Germinal center (tissue), 1 donor: ENCODE measurements at regions not wholly inside any gene's neighbourhood (a gene's known extent, or its start where the extent isn't known, plus 50 kb on each side); places are given as distances from the start of the nearest gene placed in this dataset.

ENCODE experiments used
- DNase-seq: peaks from one replicate; pipeline ENCODE4 v3.0.0; 2012; ENCODE audit warnings: mixed read lengths, low spot score

DNA sequence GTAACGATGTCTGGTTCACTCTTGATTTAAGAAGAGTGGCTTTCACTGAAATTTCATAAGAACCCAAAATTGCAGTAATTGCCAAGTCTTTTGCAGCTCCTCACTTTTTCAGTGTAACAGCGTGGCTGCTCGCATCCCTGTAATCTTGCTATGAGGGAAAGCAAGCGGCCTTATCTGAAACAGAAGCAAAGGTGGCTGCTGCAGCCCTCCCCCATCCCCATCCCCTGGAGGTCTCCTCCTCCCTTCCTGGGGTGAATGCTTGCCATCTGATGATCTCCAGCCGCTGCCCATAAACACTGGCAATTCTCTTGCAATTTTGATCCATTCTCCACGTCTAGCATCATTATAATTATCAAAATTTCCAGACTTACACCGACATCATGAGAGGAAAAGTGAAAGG lies 182.5 kb upstream of the ASIC2 start:
- DNase-seq: no peak

DNA sequence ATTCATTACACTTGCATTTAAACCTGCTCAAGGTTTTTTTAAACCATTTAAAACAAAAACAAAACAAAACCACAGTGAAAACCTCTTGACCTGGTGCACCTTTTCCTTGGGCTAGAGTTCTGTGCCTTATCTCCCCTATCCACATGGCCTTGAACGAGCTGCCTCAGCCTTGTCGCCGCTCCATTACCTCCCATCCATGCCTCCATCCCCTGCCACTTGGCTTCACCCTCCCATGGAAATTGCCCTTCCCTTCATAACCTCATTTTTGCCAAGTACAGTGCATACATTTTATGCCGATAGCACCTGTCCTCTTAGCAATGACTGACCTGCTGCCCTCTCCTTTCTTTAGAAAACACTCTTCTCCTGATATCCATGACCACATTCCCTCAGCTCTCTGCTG lies 188.6 kb upstream of the ASIC2 start:
- DNase-seq: no peak

DNA sequence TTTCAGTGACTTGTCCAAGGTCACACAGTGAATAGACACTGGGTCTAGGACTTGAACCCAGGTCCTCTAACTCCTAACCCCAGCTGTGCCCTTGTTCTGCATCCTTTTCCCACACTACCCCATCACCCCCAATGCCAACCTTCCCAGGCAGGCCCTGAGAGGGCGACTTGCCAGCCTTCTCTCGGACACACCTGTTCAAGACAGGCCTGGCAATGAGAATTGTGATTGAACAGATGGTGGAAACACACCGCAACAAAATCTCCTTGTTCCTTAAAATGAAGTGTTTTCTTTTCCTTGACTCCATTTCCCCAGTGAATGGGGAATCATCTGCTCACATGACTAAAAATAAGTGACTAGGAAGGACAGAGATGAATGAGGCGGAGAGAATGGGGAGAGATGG lies 189.5 kb upstream of the ASIC2 start:
- DNase-seq: no peak

DNA sequence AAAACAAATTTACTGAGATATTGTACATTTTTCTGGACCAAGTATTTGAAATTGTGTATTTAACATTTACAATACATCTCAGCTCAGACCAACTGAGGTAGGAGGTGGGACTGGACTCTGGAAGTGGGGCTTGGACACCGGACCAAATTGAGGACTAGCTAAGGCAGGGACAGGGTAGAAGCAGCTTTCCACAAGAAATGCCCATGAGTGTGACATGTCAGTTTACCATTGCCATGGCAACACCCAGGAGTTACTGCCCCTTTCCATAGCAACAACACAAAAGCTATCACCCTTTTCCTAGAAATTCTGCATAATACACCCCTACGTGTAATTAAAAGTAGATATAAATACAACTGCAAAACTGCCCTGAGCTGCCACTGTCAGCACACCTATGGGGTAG lies 191.5 kb upstream of the ASIC2 start:
- no peak for DNase-seq

DNA sequence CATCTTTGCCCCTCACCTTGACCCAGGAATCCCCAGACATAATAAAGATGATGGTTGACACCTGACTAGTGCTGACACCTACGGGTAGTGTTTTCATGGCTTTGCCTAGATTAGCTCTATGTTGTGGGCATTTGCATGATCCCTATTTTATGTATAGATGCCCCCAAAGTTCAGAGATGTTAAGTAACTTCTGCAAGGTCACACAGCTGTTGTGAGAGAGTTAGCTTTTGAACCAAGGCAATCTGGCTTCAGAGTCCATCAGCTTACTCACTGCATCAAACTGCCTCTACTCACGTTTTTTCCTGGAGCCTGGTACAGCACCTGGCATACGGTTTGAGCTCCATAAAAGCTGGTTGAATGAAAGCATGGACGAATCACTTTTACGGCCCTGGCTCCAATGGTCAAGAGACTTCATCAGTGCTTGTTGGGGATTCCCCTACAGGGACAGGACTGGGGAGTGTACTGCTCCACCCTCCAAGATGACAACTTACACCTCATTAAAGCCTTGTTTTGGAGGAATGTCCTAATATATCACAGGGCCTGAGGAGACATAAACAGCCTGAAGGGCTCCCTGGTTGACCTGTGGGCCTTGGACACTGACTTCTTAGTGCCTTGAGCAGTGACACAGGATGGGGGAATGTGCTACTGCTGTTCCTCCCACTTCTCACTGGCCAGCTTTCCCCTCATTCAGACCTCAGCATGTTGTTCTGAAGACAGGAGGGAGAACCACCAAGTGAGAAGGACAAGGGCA lies 193.2 kb upstream of the ASIC2 start:
- no peak for DNase-seq

DNA sequence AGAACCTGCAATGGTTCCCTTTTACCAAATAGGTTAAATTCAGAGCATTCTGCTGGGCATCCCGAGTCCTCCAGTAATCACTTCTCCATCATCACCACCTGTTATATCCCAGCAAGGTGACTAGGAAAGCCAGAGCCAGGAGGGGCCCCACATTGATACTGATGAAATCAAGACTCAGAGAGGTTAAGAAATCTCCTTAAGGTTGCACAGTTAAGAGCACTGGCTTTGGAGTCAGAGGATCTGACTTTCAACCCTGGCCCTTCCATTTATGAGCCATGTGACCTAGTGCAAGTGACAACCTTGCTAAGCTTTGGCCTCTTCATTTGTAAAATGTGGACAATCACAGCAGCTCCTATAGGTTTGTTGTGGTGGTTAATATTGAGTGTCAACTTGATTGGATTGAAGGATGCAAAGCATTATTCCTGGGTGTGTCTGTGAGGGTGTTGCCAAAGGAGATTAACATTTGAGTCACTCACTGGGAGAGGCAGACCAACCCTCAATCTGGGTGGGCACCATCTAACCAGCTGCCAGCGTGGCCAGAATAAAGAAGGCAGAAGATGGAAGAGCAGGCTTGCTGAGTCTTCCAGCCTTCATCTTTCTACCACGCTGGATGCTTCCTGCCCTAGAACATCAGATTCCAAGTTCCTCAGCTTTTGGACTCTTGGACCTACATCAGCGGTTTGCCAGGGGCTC lies 194.2 kb upstream of the ASIC2 start:
- DNase-seq: no peak

DNA sequence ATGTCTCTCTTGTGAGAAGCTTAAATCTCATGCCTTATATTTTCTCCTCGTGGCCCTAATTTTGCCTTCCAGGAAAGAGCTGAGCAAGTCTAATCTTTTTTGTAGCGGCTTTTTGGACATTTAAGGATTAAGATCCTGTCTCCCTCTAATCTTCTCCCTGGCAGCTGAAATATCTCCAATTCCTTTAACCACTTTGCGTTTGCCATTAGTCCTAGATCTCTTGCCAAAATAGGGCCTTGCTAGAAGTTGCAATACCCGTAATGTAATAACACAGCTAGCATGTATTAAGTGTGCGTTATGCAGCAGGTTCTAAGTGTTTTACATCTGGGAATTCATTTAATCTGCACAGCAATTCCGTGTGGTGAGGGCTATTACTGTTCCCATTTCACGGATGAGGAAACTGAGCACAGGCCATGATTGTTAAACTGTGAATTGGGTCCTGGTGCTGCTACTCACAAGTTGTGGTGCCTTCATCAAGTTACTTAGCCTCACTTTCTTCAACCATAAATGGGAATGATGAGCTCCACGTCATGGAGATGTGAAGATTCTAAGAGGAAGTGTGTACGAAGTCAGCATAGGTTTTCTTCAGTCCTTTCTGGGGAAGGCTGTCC lies 198.9 kb upstream of the ASIC2 start:
- DNase-seq: no peak

DNA sequence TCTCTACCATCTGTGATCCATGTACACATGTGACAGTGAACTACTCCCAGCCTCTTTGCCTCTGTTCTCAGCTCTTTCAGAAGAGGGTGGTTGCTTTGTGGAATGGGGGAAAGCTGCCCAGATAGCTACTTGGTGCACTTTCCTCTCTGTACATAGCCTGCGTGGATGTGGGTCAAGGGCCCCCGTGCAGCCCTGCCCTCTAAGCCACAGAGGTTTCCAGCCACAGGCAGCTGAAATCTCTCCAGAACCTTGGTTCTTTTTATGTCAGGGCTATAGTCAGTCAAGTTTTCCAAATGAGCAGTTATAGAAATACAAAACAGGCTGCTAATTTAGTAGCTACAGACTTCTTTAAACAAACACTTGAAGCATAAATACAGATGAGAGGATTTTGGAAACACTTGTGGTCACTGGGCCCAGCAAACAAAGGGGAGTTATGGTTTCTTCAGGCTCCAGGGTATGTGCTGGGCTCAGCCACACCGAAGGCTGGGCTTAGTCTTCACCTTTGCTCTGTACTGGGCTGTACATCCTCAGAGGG lies 199.7 kb upstream of the ASIC2 start:
- no peak for DNase-seq

DNA sequence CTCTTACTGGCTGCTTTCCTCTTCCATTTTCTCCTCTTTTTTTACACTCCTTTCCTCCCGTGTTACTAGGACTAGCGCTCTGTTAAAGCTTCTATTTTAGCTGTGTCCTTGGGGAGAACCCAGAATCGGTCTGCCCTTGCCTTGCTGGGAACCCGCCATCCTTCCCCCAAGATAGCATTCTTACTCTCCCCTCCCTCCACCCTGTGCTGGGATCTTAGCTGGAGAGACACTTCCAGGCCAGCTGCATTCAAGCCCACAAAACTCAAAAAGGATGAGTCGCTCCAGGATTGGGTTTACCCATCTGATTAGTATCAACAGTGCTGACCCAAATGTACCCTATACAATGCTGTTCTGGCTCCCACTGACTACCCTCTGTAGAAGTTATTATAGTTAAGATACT lies 200.5 kb upstream of the ASIC2 start:
- DNase-seq: no peak

DNA sequence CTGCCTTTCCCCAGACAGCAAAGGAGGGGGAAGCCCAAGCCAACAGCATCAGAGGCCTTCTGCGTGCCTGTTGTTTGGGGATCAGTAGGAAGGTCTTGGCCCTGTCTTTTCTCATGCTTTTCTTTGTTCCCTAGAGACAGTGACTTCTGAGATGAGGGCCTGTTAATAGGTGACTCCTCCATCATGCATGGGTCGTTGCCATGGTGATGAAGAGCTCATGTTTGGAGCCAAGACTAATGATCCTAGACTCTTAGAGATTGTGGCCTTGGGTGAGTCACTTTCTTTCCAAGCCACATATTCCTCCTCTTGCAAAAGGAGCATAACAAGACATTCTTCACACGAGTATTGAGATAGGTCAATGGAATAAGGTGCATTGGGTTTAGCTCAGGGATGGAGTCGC lies 201.1 kb upstream of the ASIC2 start:
- DNase-seq: no peak

DNA sequence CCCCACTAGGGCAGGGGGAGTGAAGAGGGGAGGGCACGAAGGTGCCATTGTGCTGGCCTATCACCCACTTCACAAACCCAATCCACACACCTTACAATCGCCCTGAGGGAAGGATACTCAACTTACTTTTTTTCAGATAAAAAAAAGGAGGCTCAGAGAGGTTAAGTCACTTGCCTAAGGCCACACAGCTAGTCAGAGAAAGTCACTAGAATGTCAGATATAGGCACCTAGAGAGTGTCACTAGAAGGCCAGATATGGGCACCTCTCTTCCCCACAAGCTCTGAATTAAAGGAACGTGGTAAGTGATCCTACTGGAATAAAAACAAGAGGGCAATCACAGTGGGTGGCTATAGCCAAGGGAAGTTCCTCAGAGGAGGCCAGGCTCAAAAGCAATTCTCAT lies 204.5 kb upstream of the ASIC2 start:
- no peak for DNase-seq

DNA sequence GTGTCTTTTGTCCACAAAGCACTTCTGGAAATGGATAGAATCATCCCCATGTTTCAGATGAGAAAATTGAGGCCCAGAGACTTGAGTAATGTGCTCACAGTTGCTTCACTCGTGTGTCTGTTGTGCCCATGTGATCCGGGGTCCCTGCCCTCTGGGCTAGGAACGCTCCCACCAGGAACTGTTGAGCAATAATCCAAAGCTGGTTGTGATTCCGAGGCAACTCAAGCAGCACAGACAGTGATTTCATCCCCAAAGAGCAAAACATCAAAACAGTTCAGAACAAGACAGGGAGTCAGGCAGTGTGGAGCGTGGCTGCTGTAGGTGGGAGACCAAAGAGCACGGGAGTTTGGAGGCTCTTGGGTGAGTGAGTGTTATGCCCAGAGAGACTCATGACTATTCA lies 205.0 kb upstream of the ASIC2 start:
- DNase-seq: no peak

DNA sequence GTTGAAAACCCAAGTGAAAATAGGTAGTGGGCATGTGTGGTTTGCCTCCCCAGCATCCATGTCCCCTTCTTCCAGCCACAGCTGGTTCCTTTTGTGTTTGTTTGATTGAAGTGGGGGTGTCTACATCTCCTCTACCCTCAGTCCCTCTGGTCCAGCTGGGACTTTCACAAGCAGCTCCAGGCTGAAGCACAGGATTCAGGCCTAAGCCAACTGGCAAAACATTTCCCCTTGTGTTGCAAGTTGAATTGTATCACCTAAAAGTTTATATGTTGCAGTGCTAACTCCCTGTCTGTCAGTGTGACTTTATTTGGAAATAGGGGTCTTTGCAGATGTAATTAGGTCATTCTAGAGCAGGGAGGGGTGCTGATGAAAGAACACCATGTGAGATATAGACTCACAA lies 205.9 kb upstream of the ASIC2 start:
- DNase-seq: no peak

DNA sequence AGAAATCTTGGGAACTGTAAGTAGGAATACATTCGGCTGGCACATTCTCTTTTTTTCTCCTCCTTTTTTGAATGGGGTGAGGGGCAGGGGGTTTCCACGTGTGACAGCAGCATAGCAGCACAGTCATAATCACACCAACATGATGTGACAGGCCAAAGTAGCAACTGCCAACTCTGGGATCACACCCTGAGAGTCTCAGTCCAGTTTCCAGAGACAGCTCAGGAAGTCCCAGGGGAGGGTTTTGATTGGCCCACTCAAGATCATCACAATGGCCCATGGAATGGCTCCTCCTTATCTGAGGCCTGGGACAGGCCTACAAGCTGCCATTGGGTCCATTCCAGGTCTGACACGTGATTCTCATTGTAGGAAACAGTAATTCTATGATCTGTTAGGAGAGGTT lies 207.1 kb upstream of the ASIC2 start:
- DNase-seq: no peak

DNA sequence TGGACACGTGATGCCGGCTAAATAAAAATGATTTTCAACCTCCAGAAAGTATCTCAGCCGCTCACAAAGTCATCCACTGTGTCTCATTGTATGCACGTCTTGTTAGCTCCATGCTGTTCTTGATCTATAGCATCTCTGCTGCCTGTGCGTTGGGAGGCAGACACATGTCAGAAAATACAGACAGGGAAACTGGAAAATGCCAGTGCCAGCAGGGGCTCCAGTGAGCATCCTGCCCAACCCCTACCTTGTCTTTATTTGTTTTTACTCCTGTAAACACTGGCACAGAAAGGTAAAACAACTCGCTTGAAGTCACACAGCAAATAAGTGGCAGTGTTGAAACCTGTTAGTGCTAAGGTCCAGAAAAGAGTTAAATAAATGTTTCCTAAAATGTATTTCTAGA lies 208.1 kb upstream of the ASIC2 start:
- no peak for DNase-seq

DNA sequence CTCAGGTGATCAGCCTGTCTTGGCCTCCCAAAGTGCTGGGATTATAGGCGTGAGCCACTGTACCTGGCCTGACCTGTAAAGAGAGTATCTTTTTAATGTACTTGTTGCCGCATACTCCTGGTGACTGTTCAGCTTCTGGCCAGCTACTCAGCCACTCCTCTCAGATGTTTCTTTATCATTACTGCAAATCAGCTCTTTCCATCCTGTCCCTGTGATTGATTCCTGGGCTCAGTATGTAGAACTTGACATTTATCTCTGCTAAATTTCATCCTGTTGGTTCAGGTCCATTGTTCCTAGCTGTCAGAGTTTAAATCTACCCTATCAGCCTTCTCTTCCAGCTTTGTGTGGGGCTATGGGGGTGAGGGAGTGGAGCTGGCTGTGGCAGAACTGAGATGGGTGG lies 211.5 kb upstream of the ASIC2 start:
- DNase-seq: no peak

DNA sequence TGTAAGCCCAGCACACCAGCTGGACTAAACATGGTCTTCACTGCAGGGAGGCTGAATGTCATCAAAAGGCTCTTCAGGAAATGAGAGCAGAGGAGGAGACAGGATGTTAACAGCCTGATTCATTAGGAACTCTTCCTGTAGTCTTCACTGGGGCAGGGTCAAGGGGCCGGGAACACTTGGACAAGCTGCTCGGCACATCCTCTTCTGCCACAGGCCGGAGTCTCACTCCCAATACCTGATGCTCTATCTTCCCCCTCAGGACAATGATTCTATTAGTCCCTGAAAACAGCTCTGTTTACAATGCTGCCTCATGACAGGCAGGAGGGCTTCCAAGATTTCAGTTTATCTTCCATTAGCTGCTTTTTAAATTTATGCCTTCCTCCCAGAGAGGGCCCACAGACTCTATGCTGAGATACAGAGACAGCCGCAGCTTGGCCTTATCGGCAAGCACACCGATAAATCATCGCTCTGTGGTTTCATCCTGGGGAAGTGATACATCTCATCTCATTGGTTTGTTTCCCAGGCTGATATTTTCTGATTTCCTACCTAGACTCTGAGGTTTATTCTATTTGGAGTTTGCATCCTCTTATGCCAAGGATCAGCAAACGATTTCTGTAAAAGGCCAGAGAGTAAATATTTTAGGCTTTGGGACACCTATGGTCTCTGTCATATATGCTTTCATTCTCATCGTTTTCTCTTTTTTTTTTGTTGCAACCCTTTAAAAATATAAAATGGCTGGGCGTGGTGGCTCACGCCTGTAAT lies 214.0 kb upstream of the ASIC2 start:
- no peak for DNase-seq

DNA sequence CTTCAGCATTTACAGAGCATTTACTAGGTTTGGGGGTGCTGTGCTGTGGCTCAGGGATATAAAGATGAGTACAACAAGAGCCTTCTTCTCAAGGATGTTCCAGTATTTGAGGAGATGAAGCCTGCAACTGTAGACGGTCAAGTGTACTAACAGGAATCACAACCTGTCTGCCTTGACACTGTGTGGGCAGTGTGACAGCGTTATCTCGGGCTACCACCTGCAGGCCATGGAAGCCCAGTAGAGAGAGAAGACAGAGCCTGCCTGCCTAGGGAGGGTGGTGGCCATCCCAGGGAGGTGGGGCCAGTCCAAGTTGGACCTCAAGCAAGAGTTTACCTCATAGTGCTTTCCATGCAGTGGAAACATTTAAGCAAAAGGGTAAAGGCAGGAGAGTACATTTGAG lies 215.1 kb upstream of the ASIC2 start:
- DNase-seq: no peak

DNA sequence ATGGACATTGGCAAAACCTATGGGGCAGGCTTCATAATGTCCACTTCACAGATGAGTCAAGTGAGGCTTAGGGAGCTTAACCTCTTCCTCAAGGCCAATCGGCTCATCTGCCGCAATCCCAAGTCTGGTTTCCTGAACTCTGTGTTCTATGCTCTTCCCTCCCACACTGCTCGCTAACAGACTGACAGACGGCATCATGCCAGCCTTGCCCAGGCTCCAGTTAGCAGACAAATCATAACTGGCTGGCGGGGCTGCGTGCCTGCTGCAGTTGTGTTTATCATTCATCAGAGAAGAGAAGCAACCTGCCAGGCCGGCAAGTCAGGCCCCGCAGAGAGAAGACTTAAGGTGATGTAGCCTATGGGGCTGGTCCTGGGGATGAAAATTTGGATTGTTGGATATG lies 216.2 kb upstream of the ASIC2 start:
- no peak for DNase-seq

DNA sequence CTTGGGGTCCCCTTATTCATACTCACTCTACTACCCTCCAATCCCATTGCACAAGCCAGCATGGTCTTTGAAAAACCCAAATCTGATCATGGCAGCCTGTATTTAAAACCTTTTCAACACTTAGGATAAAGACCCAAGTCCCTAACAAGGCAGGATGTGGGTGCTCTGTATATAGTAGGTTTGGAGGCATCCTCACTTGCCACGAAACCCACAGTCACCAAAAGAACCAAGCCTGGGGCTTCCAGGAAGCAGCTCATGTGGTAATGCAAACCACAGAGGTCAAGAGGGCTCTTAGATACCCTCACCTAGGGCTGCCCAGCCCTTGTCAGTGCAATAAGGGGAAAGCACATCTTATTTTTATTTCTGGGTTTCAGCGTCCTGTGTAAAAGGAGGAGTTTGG lies 218.6 kb upstream of the ASIC2 start:
- DNase-seq: no peak

DNA sequence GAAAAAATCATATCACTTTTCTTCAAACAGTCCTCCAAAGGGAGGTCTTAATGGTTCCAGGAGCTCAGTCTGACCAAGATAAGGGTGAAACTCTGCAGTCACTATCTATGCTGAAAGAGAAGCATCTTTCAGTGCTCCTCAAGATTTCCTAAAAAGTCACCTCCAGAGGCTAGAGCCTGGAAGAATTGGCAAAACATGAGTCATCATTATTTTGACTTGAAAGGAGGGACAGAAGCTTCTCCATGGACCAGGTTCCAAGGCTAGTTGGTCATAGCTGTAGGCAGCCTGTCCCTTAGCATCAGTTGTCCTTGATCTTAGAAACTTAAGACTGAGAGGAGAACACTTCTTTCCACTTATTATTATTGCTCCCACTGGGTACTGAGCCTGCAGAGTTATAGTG lies 219.0 kb upstream of the ASIC2 start:
- DNase-seq: no peak

DNA sequence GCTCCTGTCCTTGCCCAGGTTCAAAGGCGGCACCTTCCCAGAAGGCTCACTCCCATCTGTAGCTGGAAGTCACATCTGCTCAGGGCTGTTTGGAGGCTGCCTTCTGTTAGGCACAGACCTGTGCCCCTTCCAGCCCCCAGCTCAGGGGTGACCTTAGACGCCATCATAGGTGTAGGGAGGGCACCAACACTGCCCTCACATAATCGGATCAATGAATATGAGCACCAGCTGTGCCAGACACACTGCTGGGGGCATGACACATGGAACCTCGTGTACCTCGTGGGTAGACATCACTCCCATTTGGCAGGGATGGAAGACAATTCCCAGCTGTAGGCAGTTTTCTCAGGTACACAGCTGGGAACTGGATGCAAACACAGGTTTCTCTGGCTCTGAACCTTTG lies 220.7 kb upstream of the ASIC2 start:
- DNase-seq: no peak

DNA sequence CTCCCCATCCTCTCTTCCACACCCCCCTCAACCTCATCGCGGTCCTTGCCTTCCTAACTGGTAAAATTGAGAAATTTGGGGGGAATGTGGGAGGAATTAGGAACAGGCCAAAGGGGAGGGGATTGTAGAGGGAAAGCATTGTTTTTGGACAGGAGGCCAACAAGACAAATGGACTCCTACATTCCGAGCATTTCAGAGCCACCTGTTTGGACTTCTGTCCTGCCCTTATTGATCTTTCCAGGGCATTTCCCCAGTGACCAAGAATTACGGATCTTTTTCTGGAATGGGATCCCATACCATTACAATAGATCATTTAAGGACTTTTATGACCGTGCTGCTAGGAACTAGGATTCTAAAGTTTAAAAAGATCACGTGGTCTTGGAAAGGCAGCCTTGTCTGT lies 221.3 kb upstream of the ASIC2 start:
- no peak for DNase-seq
